HG02884 (cell line): ENCODE measurements at regions not wholly inside any gene's neighbourhood (a gene's known extent, or its start where the extent isn't known, plus 50 kb on each side); places are given as distances from the start of the nearest gene placed in this dataset.

Experiments
- ATAC-seq: cut with Tn5 transposase; IDR thresholded peaks from one replicate; pipeline ENCODE4 v1.9.1; 2021; ENCODE audit warnings: mild to moderate bottlenecking, moderate library complexity; ENCODE audit not compliant: unreplicated experiment

DNA sequence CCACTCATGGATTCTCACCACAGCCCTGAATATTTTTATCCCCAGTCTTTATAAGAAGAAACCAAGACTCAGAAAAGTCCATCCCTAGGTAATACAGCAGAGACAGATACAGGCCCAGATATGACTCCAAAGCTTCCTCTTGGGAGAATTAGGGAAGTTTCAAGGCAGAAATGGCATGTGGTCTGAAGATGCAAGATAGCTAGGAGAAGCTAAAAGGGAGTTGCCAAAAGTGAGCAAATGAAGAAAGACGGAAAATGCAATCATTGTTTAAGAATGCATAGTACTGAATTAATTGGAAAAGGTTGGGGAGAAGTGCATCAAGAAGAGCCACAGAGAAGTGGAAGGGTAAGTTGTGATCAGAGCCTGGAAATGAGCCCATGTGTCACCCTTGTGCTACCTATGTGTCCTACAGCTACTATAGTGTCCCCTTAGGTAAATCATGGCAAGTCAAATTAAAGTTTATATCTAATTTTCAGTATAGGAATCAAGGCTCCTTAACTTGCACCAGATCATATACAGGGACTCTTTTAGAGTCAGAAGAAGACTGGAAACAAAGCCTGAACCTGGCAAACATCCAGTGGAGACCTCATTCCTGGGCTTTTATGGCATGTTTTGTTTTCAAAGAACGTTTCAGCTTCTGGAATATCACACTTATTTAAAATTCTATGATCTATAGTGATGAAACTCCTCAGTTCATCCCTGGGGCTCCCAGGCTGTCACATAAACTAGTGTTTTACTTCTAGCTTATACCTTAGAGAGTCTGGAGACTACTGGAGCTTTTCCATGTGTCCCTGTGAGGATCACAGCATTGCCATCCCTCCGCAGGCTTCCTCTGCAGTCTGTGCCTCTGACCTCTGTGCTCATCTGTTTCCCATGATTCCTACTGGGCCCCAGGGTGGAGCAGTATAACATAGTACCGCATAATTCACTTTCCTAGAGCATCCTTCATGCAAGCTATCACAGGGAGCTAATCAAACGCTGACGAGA, 189.0 kb upstream of the CDKN3 start:
- ATAC-seq: no peak

DNA sequence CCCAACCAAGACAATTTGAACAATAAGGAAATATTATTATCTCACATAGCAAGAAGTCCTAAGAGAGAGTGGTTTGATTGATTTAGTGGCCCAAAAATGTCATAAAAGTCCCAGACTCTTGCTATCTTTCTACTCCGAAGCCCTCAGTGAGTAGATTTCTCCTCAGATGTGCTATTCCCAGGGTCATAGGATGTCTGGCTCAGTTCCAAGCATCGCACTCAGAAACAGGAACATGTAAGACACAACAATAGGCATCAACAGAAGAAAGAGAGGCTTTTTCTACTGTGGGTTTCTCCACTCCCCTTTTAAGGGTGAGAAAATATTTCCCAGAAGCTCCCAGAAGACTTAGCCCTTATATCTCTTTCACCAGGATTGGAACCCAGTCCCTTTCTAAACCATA, 188.1 kb upstream of the CDKN3 start:
- no peak for ATAC-seq

DNA sequence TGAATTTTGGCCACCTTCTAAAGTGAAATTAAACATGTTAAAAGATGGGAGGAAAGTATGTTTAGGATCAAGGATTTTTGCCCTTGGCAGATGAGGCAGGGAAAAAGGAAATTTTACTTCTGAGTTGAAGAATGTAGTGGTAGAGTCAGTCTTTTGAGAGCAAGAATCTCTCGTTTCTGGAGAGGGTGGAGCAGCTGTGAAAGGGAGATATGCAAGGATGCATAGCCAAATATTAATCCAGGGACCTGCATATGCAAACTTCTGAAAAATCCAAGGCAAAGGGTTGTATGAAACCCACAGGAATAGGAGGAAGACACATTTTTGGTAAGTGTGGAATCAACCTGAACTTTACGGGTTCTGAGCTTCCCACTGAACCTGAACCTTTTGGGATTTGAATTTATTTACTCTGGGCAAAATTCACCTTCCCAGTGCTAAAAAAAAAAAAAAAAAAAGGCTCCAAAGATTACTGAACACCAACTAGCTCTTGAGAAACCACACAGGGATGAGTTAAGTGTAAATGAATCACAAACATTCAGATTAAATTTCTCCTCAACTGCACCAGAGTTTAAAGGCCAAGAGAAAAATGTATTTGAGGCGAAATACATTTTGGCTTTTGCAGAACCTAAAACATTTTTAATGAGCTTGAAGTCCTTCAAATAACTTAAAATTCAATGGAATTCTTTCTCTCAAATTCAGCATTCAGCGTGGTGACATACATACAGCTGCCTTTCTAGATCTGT, 187.1 kb upstream of the CDKN3 start:
- ATAC-seq: no peak

DNA sequence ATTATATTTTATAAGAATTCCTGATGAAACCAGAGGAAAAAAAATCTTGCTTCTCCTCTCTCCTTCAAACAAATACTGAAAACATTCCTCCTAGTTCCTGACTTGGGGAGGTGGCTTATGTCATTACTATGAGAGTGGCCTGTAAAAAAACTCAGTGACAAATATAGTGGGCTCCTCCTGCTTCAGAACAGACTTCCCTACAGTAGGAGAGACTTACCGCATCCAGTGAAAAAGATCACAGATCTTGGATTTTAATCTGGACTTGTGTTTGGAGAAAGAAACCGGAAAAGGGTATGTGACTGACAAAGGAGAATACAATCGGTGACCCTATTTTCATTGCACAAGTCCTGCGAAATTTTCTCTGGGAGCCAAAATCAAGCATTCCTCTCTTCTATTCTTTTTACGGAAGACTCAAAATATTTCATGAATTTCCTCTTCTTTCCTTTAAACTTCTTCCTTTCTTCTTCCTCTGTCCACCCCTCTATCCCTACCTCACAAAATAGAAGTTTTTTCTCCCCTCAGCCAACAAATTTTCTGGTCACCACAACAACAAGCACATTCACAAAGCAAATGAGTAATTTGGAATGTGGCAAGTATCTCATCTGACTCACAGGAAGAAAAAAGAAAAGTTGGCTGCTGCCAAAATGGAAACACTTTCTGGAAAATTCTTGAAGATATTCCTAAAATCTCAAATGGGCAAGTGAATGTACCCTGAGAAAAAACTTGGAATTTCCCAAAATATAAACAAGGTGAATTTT, 185.1 kb upstream of the CDKN3 start:
- no peak for ATAC-seq

DNA sequence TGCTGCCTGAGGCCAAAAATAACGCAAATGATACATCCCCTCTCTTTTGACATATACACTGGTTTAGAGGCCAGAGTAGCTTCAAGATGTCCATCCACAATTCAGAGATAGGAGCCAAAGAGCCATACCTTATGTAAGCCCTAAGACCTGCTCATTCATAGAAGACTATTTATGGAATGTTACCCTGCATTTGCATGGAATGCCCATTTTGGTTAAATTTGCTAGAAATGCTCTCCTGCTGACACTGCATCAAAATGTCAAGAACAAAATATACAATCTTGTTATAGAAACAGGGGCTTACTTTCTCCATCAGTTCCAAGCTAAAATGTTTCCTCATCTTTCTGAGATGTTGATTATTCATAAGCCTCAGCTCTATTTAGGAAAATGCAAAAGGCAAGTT, 183.3 kb upstream of the CDKN3 start:
- ATAC-seq: no peak

- ATAC-seq: no peak
Measured at GRCh38 chr14:54216827-54217226, 180.0 kb upstream of the CDKN3 start.

- no peak for ATAC-seq
Measured at GRCh38 chr14:54219261-54220070, 177.3 kb upstream of the CDKN3 start.

- no peak for ATAC-seq
Measured at GRCh38 chr14:54220071-54220703, 176.6 kb upstream of the CDKN3 start.

GRCh38 chr14:54220704-54221431, 175.9 kb upstream of the CDKN3 start:
- ATAC-seq: no peak

GRCh38 chr14:54221432-54221803, 175.4 kb upstream of the CDKN3 start:
- no peak for ATAC-seq

GRCh38 chr14:54221971-54222370, 174.8 kb upstream of the CDKN3 start:
- no peak for ATAC-seq

DNA sequence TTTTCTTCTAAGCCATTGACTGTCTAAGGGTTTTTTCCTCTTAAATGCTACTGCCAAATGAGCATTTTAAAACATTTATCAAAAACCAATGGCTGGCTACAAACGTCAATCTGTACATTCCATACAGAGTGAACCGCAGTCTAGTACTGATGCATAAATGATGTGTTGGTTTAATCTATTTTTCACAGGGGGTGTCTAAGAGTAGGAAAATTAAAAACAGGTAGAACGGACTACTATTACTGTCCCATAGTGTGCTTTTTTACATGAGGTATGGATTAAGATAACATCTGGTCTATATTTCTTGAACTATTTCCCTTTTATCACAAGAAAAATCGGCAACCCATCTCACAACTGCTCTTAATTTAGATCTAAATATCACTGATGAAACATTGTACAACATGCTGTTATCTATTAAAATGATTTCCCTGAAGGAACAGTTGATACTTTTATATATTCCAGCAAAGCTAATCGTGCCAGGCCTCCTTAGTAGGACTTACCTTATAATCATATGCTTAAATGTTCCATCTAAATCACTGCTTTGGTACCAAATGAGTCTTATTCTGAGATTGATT, 172.9 kb upstream of the CDKN3 start:
- ATAC-seq: no peak

DNA sequence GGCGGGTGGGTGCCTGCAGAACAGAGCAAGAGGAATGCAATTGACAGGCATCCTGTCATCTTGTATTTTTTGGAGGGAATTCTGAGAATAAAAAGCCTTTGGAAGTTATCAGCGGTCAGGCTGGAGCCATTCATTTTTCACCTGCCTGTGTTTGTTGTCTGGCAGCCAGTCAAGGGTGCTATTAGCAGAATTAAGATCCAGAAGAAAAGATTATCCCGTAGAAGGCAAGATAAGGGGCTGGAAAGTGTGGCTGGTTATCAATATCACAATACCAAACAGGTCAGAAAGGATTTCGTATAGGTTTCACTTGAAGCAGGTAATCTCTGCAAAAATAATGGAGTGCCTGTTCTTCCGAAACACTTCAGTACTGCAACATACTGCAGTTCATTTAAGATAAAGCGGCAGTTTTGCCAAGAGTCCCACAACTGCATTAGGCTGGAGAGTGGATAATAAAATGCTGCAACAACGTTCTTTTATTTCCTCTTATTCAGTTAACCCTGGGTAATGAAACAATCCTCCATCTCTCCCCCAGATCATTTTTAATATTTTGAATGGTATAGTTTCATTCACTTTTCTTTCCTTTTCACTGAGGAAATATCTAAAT, 171.2 kb upstream of the CDKN3 start:
- ATAC-seq: no peak

DNA sequence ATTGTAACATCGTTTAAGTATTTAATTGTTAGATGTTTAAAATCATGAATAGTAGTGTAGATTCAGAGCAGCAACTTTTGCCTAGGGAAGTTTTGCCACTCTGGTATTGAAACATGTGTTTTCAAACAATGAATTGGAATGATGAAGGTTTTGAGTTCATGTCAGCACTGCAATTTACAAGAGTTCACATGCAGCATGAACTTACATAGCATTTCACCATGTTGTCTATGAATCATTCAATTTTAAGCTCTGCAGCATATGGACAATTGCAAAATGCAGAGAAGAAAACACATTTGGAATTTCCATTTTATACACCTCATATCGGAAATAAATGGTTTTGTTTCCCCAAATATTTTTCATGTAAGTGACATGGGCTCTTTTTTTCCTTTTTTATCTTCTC, 170.7 kb upstream of the CDKN3 start:
- no peak for ATAC-seq

GRCh38 chr14:54226558-54226957, 170.2 kb upstream of the CDKN3 start:
- no peak for ATAC-seq

- no peak for ATAC-seq
Measured at GRCh38 chr14:54229136-54229535, 167.7 kb upstream of the CDKN3 start.

- ATAC-seq: no peak
Measured at GRCh38 chr14:54230645-54231044, 166.2 kb upstream of the CDKN3 start.

DNA sequence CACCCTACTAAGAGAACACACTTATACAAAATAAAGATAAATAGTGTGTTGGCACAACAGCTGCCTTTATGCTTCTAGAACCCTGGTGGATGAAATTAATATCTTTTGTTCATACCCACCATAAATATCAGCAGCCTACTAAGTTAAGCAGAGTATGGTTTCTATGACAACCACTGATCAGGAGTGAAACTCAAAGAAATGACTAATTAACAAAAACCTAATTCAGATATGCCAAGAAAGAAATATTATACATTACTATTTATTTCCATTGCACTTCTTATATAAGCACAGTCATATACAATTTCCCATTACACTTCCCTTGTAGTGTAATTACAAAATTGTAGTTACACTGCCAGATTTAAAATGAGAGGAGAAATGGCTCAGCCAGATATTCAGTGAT, 164.1 kb upstream of the CDKN3 start:
- no peak for ATAC-seq

GRCh38 chr14:54241517-54241916, 155.3 kb upstream of the CDKN3 start:
- no peak for ATAC-seq
